CD4-positive, alpha-beta T cell treated with Interleukin-17A for 4 hours (primary cell): ENCODE measurements at regions not wholly inside any gene's neighbourhood (a gene's known extent, or its start where the extent isn't known, plus 50 kb on each side); places are given as distances from the start of the nearest gene placed in this dataset.
"Not testable (repeated sequence)": the region's sequence is repeated elsewhere in the genome, so short reads cannot be mapped to it uniquely, and the experiment has no call there.

Experiments used
- DNase-seq: peaks from one replicate; pipeline ENCODE4 v3.0.0-alpha.2; 2020; ENCODE audit warnings: mixed read lengths

GRCh38 chr21:23686737-23687523, 1920.4 kb downstream of the MRPL39 start:
- DNase-seq: no peak

GRCh38 chr21:23684431-23684830, 1922.8 kb downstream of the MRPL39 start:
- no peak for DNase-seq

GRCh38 chr21:23664193-23664694, 1943.0 kb downstream of the MRPL39 start:
- DNase-seq: no peak

- no peak for DNase-seq
Observed at GRCh38 chr21:23660560-23660959, 1946.7 kb downstream of the MRPL39 start.

DNA sequence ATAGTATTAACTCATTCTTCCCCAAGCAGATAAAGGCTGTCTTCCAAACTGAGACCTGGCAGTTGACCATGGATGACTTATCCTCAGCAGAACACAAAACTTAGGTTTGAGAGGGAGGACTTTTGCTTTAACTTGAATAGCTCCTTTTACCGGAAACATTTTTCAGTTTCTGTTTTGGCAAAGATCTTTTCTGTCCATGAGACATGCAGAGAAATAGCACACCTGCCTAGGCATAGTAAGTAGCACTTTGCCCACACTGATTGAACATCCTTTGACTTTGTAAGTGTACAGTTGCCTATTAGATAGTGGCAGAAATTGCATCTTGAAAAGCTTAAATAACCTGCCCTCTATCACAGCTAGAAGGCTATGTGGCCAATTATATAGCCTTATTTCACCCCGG, 1962.5 kb downstream of the MRPL39 start:
- DNase-seq: no peak

- no peak for DNase-seq
Observed at GRCh38 chr21:23639721-23640120, 1967.6 kb downstream of the MRPL39 start.

- DNase-seq: no peak
Observed at GRCh38 chr21:23638131-23638695, 1969.1 kb downstream of the MRPL39 start.

DNA sequence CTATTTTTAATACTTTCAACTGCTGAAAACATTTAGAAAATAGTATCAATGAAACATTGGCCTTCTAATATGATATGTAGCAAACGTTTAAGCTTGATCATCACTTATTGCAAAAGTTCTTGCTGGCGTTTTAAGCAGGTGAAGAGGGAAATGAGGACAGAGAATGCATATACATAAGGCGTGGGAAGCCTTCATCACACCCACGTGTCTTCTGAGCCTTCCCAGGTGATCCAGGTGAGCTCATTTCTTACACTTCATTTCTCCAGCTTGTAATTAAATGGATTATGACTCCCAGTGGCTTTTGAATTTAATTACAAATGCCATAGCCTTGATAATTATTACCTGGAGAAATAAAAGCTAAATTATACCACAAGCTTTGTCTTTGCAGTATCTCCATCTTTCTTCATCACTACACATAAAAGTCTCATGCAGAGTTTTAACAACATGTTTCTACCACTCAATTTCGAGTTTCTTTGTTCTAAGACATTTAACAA, 1973.8 kb downstream of the MRPL39 start:
- no peak for DNase-seq

DNA sequence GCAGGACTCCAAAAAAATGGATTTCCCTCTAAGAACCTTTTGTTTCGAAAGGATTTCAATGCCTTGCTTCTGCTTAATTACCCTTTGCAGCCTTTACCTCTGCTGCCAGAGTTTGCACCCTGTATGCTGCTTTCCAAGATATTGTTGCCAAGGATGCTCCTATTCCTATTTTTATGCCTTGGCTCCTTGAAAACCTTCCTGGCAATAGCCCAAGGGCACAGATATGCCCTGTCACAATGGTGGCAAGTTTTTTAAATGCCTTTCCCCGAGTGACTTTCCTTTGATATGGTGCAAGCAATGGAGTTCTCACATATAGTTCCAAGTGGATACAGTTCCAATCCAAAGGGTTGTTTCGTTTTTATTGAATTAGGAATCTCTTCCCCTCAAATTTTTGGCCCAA, 1983.0 kb downstream of the MRPL39 start:
- DNase-seq: no peak

DNA sequence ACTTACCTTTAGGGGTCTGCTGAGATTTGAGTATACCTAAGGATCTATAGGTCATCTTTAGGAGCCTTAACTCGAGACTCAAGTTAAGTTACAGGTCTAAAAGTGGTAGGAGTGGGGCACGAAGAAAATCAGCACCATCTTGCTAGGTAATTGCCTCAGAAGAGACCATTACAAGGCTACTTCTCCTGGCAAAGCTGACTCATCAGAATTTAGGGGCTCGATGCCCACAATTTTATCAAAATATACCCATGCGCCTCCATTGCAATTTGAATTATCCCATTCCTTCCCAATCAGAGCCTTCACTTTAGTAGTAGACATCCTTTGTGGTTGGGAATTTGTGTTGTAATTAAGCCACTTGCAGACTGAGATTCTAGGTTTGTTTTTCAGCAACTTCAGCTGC, 1994.3 kb downstream of the MRPL39 start:
- no peak for DNase-seq

GRCh38 chr21:23612210-23612609, 1995.1 kb downstream of the MRPL39 start:
- no peak for DNase-seq

DNA sequence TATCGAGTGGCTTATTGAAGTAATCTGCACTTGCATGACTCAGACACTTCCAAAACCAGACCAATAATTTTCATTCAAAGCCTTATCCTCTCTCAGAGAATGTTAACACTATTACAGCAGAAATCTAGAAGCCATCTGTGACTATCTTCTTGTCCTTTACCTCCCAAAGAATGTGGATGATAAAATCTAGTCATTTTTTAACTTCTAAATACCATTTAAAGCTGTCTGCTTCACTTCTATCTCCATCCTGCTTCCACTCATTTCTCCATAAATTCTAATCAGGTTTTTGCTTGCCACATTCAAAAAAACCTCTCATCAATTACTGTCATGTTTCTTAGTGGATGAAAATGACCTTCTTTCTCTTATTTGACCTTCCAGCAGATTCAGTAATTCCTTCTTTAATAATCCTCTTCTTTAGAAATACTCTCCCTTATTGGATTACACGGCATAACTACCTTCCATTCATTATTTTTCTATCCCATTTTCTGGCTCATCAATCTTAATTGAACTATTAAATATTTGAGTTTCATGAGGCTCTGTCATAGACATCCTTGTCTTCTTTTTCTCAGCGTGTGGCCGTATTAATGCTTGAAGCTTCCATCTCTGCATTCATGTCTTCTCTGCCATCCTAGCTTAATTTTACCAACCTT, 1999.4 kb downstream of the MRPL39 start:
- DNase-seq: no peak

- no peak for DNase-seq
Observed at GRCh38 chr21:23601549-23601948, 2005.7 kb downstream of the MRPL39 start.

- DNase-seq: no peak
Observed at GRCh38 chr21:23593582-23593981, 2013.7 kb downstream of the MRPL39 start.

DNA sequence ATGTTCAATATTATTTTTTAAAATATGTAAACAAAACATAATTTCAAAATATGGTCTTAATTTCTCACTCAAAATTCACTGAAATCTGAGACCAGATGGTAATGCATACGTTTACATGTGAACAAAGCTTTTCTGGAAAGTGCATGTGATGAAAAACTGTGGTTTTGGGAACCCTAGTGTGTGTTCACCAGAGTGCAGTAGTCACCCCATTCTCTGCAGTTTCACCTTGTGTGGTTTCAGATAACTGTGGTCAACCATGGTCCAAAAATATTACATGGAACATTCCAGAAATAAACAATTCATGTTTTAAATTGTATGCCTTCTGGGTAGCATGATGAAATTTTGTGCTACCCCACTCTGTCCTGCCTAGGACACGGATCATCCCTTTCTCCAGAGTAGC, 2021.9 kb downstream of the MRPL39 start:
- DNase-seq: no peak

- no peak for DNase-seq
Observed at GRCh38 chr21:23579573-23579972, 2027.7 kb downstream of the MRPL39 start.

DNA sequence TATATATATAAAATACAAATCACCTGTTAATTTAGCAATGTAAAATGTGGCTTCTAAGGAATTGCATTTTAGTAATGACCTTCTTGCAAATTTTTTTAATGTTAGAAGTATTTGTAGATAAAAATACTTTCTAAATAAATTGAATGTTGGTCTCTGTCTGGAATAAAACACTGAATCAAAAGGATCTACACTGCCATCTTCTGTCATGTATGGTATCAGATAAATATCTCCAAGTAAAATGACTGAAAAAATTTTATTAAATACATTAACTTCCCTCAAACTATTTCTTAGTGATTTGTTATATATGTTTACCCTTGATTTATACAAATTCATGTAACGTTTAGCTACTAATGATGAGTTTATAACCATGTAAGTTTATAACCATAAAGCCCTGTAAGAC, 2029.3 kb downstream of the MRPL39 start:
- DNase-seq: no peak

- no peak for DNase-seq
Observed at GRCh38 chr21:23574932-23575331, 2032.3 kb downstream of the MRPL39 start.

- not testable (repeated sequence) for DNase-seq
Observed at GRCh38 chr21:23548924-23549323, 2058.4 kb downstream of the MRPL39 start.

- DNase-seq: no peak
Observed at GRCh38 chr21:23543333-23543732, 2063.9 kb downstream of the MRPL39 start.

DNA sequence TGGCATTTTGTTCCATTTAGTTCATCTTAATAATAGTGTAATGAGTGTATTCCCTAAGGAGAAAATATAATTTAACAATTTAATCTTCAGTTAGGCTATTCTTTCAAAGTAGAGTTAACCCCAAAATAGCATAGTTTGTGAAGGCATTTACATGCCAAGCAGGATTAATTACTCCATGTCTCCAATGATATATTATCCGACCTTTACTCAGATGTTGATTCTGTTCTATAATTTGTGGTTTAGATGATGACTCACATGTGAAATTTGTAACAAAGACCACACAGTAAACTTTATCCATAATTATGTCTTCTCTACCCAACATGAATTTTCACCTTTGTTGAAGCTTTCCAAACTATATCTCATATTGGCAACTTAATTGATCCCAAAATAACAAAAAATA, 2065.2 kb downstream of the MRPL39 start:
- no peak for DNase-seq

GRCh38 chr21:23541571-23541970, 2065.7 kb downstream of the MRPL39 start:
- no peak for DNase-seq

GRCh38 chr21:23534850-23535249, 2072.4 kb downstream of the MRPL39 start:
- no peak for DNase-seq

- DNase-seq: no peak
Observed at GRCh38 chr21:23531444-23531843, 2075.8 kb downstream of the MRPL39 start.
